Esophagus squamous epithelium (tissue), 5 donors: ENCODE measurements at regions not wholly inside any gene's neighbourhood (a gene's known extent, or its start where the extent isn't known, plus 50 kb on each side); places are given as distances from the start of the nearest gene placed in this dataset.

Source experiments
- DNase-seq: peaks from one replicate; lab custom pipeline; 2025; lab: John Stamatoyannopoulos, UW
- H3K27ac ChIP-seq, 4 donors: fragments of 200-600 bp; sonication (generic); one replicate each; pipeline ENCODE4 v1.5.1; 2016 to 2019; ENCODE audit warnings: mild to moderate bottlenecking in 1 of 4
- H3K27me3 ChIP-seq, 4 donors: fragments of 200-600 bp; sonication (generic); 1 replicate in 3 of 4; 2 replicates in 1 of 4; pipeline versions ENCODE4 v1.5.1 to v1.6.0; 2017 to 2021; ENCODE audit warnings: antibody characterized with exemption in 1 of 4
- H3K36me3 ChIP-seq, 3 donors: fragments of 200-600 bp; sonication (generic); one replicate each; pipeline ENCODE4 v1.5.1; 2016 to 2019
- H3K4me1 ChIP-seq, 3 donors: fragments of 200-600 bp; sonication (generic); one replicate each; pipeline ENCODE4 v1.5.1; 2017 to 2019
- H3K4me3 ChIP-seq, 4 donors: fragments of 200-600 bp; sonication (generic); 1 replicate in 3 of 4; 2 replicates in 1 of 4; pipeline ENCODE4 v1.5.1; 2016 to 2019; ENCODE audit warnings: mild to moderate bottlenecking in 2 of 4, moderate library complexity in 1 of 4
- H3K9me3 ChIP-seq, 3 donors: fragments of 200-600 bp; sonication (generic); one replicate each; pipeline ENCODE4 v1.5.1; 2016 to 2019
- POLR2A ChIP-seq, 4 donors: fragments of 450-650 bp; IDR thresholded peaks; one replicate each; pipeline ENCODE4 v1.6.1; 2017; ENCODE audit warnings: antibody characterized with exemption in 4 of 4, mild to moderate bottlenecking in 4 of 4, moderate library complexity in 3 of 4
- WGBS, 2 donors: methylation state at CpG; one replicate each; pipeline ENCODE4 v1.1.5; 2018; 5-methylcytosine and 5-hydroxymethylcytosine counted together
- intact Hi-C: fragments of 100-400 bp; cut with DNase I; formaldehyde crosslinking; loops from one replicate; pipeline ENCODE4 v1.15.0; 2022
- TF ChIP-seq, protein P1 (sequence below), 6 experiments: fragments of 450-650 bp in 4 of 6; fragments of 200-600 bp in 2 of 6; sonication (generic) in 2 of 6; IDR thresholded peaks; one replicate each; pipeline ENCODE4 v1.5.1; 2016 to 2019; ENCODE audit warnings: antibody characterized with exemption in 6 of 6, mild to moderate bottlenecking in 4 of 6, moderate library complexity in 4 of 6
- donor health status: DM: yes; HTN: yes; CAD: no.

DNA sequence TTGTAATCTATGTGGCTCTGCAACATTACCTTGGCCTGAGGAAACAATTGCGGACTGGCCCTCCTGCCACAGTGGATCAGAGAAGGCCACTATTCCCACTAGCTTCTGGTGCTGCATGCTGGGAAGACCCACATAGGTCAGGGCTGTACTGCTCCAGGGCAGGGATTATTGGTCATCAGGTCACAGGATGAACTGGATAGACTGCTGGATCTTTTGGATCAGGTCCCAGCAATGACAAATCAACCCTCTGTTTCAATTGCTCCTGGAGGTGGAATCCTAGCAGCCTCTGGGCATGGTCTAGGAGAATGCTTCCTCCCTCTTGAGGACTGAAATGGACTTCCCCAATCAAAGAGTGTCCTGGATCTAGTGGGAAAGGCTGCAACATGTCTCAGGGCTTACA lies 66.7 kb upstream of the PHF24 start:
- TF ChIP-seq, protein P1, sequence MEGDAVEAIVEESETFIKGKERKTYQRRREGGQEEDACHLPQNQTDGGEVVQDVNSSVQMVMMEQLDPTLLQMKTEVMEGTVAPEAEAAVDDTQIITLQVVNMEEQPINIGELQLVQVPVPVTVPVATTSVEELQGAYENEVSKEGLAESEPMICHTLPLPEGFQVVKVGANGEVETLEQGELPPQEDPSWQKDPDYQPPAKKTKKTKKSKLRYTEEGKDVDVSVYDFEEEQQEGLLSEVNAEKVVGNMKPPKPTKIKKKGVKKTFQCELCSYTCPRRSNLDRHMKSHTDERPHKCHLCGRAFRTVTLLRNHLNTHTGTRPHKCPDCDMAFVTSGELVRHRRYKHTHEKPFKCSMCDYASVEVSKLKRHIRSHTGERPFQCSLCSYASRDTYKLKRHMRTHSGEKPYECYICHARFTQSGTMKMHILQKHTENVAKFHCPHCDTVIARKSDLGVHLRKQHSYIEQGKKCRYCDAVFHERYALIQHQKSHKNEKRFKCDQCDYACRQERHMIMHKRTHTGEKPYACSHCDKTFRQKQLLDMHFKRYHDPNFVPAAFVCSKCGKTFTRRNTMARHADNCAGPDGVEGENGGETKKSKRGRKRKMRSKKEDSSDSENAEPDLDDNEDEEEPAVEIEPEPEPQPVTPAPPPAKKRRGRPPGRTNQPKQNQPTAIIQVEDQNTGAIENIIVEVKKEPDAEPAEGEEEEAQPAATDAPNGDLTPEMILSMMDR (IDR thresholded peaks at IDR 0.05): no peak
- no peak for TF ChIP-seq POLR2A (IDR thresholded peaks at IDR 0.05)
- Histone ChIP-seq H3K27me3 (peaks cover 0 to 45% (median 0%) of the 10 kb centered on the region in 4 donors), H3K27ac (no peak overlapping the region), H3K4me3 (no peak overlapping the region), H3K36me3 (no peaks in the 10 kb centered on the region), H3K9me3 (no peaks in the 10 kb centered on the region), H3K4me1 (no peaks in the 10 kb centered on the region)
- WGBS, 2 donors: 100% methylated on average over 1 of the region's 1 CpG; no CpG with 5 or more reads in 1 of the 2 donors
- intact Hi-C loops: loop anchor here (10.0 kb wide), 1 partner anchor 203 kb away; the partner anchor contains the start of gene PIGO
- DNase-seq: no peak

GRCh38 chr9:34887841-34888240 lies 70.2 kb upstream of the PHF24 start:
- no peak for DNase-seq
- Histone ChIP-seq H3K4me1 (no peaks in the 10 kb centered on the region), H3K4me3 (no peak overlapping the region), H3K36me3 (no peaks in the 10 kb centered on the region), H3K9me3 (no peaks in the 10 kb centered on the region), H3K27me3 (peaks cover 0 to 9% (median 0%) of the 10 kb centered on the region in 4 donors), H3K27ac (no peak overlapping the region)
- no peak for TF ChIP-seq POLR2A (IDR thresholded peaks at IDR 0.05)
- TF ChIP-seq, protein P1 (IDR thresholded peaks at IDR 0.05): no peak
- 11 to 18% methylated on average over 2 of the region's 2 CpGs for WGBS, 2 donors
- intact Hi-C loops: no loop called here

DNA sequence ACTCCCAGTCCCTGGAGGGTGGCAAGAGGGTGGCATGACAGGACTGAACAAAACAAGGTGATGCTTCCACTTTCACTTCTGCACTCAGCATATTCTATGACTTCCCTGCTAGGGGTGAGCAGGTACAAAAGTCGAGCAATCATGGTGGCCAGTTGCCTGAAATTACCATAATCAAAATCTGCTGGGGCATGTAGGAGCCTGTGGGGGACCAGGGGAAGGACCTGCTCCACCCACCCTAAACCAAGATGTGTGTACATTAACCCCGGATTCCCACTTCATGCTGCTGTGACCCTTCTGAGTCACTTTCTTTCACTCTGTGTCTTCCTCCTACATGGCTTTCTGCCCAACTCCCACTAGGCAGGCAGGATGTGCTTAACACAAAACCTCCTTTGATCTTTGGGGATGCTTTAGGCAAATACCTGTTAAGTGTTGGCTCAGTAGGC lies 73.3 kb upstream of the PHF24 start:
- Histone ChIP-seq H3K4me1 (no peaks in the 10 kb centered on the region), H3K27me3 (peaks cover 0 to 8% (median 0%) of the 10 kb centered on the region in 4 donors), H3K36me3 (no peaks in the 10 kb centered on the region), H3K9me3 (no peaks in the 10 kb centered on the region), H3K27ac (no peak overlapping the region), H3K4me3 (no peak overlapping the region)
- WGBS, 2 donors: 31 to 44% methylated on average over 1 to 2 of the region's 2 CpGs
- intact Hi-C loops: no loop called here
- no peak for TF ChIP-seq POLR2A (IDR thresholded peaks at IDR 0.05)
- TF ChIP-seq, protein P1 (IDR thresholded peaks at IDR 0.05): no peak
- no peak for DNase-seq

GRCh38 chr9:34876096-34876495 lies 82.0 kb upstream of the PHF24 start:
- no peak overlapping the region for H3K4me3 ChIP-seq
- no peak for DNase-seq
- WGBS, 2 donors: 76 to 93% methylated on average over 3 of the region's 3 CpGs
- no peak overlapping the region for H3K27ac ChIP-seq
- TF ChIP-seq POLR2A (IDR thresholded peaks at IDR 0.05): no peak
- TF ChIP-seq, protein P1 (IDR thresholded peaks at IDR 0.05): no peak
- H3K27me3 ChIP-seq: peaks cover 0 to 23% (median 0%) of the 10 kb centered on the region in 4 donors
- H3K36me3 ChIP-seq: no peaks in the 10 kb centered on the region
- H3K4me1 ChIP-seq: no peaks in the 10 kb centered on the region
- no peaks in the 10 kb centered on the region for H3K9me3 ChIP-seq
- intact Hi-C loops: no loop called here

- DNase-seq: no peak
- no peak for TF ChIP-seq POLR2A (IDR thresholded peaks at IDR 0.05)
- TF ChIP-seq, protein P1 (IDR thresholded peaks at IDR 0.05): peak in 4 of 6 experiments; percentile 26 to 46 (median 34)
- Histone ChIP-seq H3K4me1 (no peaks in the 10 kb centered on the region), H3K9me3 (peaks cover 0 to 11% (median 0%) of the 10 kb centered on the region in 3 donors), H3K27me3 (peaks cover 0 to 8% (median 0%) of the 10 kb centered on the region in 4 donors), H3K27ac (no peak overlapping the region), H3K4me3 (no peak overlapping the region), H3K36me3 (no peaks in the 10 kb centered on the region)
- 30 to 47% methylated on average over 2 of the region's 2 CpGs for WGBS, 2 donors
- intact Hi-C loops: no loop called here
Observed at GRCh38 chr9:34869390-34869789, 88.7 kb upstream of the PHF24 start.
